Thoracic aorta (tissue), 2 donors: ENCODE measurements at regions not wholly inside any gene's neighbourhood (a gene's known extent, or its start where the extent isn't known, plus 50 kb on each side); places are given as distances from the start of the nearest gene placed in this dataset.
"Not testable (repeated sequence)": the region's sequence is repeated elsewhere in the genome, so short reads cannot be mapped to it uniquely, and the experiment has no call there.

ENCODE experiments used
- ATAC-seq: fragments of 150-250 bp; one replicate; pipeline ENCODE4 v1.8.0; 2017; ENCODE audit warnings: low read depth; ENCODE audit not compliant: insufficient number of reproducible peaks, low FRiP score
- DNase-seq: peaks from one replicate; pipeline ENCODE4 v3.0.0-alpha.2; 2020; ENCODE audit warnings: low spot score
- H3K27ac ChIP-seq, 2 donors: fragments of 200-600 bp; sonication (generic); 1 replicate in 1 of 2; 2 replicates in 1 of 2; pipeline ENCODE4 v1.5.1; 2016; ENCODE audit warnings: mild to moderate bottlenecking in 2 of 2, moderate library complexity in 2 of 2
- H3K27me3 ChIP-seq: fragments of 200-600 bp; sonication (generic); replicated peaks from 2 replicates; pipeline ENCODE4 v1.6.0; 2016; ENCODE audit warnings: mild to moderate bottlenecking; ENCODE audit not compliant: insufficient read depth
- H3K36me3 ChIP-seq: fragments of 200-600 bp; sonication (generic); one replicate; pipeline ENCODE4 v1.5.1; 2016
- H3K4me1 ChIP-seq, 2 donors: fragments of 200-600 bp; sonication (generic); 1 replicate in 1 of 2; 2 replicates in 1 of 2; pipeline versions ENCODE4 v1.5.1 to v1.6.0; 2016; ENCODE audit warnings: low read depth in 2 of 2, mild to moderate bottlenecking in 1 of 2; ENCODE audit not compliant: control insufficient read depth in 1 of 2
- H3K4me3 ChIP-seq: fragments of 200-600 bp; sonication (generic); 2 replicates; pipeline ENCODE4 v1.5.1; 2016; ENCODE audit warnings: mild to moderate bottlenecking
- H3K9me3 ChIP-seq: fragments of 200-600 bp; sonication (generic); 2 replicates; pipeline ENCODE4 v1.5.1; 2016
- TF ChIP-seq, protein P1 (sequence below): fragments of 200-600 bp; sonication (generic); IDR thresholded peaks from one replicate; pipeline ENCODE4 v1.5.1; 2019; ENCODE audit warnings: antibody characterized with exemption

DNA sequence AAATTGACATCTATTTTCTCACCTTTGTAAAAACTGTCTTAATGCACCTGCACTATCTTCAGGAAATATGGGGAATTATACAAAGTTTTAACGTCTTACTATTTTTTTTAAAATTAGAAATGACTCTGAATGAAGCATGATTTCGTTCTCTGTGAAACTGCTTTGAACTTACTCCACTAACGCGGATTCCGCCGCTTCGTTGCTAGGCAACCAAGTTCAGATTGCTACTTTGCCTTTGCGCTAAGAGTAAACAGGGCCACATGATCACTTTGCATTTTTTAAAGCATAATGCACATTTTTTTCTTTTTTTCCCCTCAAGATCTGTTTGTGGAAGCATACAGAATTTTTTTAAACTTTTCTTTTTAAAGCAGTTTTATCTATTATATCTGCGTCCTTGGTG lies 690.5 kb downstream of the BRINP3 start:
- no peak for DNase-seq
- ATAC-seq = no peak
- Histone ChIP-seq H3K27ac (no peak overlapping the region), H3K9me3 (no peaks in the 10 kb centered on the region), H3K4me3 (no peak overlapping the region), H3K36me3 (no peaks in the 10 kb centered on the region), H3K4me1 (no peaks in the 10 kb centered on the region), H3K27me3 (no peaks in the 10 kb centered on the region)
- TF ChIP-seq, protein P1, sequence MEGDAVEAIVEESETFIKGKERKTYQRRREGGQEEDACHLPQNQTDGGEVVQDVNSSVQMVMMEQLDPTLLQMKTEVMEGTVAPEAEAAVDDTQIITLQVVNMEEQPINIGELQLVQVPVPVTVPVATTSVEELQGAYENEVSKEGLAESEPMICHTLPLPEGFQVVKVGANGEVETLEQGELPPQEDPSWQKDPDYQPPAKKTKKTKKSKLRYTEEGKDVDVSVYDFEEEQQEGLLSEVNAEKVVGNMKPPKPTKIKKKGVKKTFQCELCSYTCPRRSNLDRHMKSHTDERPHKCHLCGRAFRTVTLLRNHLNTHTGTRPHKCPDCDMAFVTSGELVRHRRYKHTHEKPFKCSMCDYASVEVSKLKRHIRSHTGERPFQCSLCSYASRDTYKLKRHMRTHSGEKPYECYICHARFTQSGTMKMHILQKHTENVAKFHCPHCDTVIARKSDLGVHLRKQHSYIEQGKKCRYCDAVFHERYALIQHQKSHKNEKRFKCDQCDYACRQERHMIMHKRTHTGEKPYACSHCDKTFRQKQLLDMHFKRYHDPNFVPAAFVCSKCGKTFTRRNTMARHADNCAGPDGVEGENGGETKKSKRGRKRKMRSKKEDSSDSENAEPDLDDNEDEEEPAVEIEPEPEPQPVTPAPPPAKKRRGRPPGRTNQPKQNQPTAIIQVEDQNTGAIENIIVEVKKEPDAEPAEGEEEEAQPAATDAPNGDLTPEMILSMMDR = no peak

DNA sequence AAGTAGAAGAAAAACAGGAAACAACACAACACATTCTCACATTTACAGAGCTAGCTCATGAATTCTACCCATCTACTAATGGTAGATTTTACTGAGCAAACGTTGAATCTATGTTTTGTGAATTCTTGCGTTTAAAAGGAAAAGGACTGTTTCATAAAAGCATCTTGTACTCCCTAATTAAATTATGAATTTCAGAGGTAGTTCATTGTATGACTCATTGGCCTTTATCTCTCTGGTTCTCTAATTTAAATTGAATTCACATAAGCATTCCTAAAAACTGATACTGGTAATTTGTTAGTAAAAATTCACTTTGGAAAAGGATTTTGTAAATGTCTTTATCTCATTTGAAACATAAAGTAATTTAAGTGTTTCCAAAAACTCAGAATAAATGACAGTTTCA lies 687.3 kb downstream of the BRINP3 start:
- H3K4me3 ChIP-seq = no peak overlapping the region
- DNase-seq = no peak
- H3K27me3 ChIP-seq = no peaks in the 10 kb centered on the region
- no peaks in the 10 kb centered on the region for H3K36me3 ChIP-seq
- ATAC-seq = no peak
- TF ChIP-seq, protein P1 = no peak
- H3K4me1 ChIP-seq = no peaks in the 10 kb centered on the region
- H3K27ac ChIP-seq = no peak overlapping the region
- no peaks in the 10 kb centered on the region for H3K9me3 ChIP-seq

DNA sequence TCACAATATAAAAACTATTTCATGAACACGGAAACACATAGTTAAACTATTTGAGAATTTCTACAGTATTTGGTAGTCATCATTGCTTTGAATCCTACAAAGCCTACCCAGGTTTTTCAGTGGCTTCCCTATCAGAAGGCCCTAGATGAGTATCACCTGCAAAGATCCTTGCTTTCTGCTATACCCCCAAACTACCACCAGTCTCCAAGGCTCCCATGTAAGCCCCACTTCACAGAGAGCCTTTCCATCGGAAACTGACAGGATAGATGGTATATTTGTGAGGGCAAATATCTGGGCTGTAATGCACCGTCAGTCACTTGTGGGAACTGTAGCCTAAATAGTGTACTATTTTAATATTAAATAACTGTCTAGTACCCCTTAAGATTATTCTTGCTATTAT lies 674.3 kb downstream of the BRINP3 start:
- Histone ChIP-seq H3K4me3 (no peak overlapping the region), H3K27me3 (no peaks in the 10 kb centered on the region), H3K36me3 (no peaks in the 10 kb centered on the region), H3K27ac (no peak overlapping the region), H3K9me3 (no peaks in the 10 kb centered on the region), H3K4me1 (no peaks in the 10 kb centered on the region)
- DNase-seq = no peak
- no peak for ATAC-seq
- TF ChIP-seq, protein P1 = no peak

DNA sequence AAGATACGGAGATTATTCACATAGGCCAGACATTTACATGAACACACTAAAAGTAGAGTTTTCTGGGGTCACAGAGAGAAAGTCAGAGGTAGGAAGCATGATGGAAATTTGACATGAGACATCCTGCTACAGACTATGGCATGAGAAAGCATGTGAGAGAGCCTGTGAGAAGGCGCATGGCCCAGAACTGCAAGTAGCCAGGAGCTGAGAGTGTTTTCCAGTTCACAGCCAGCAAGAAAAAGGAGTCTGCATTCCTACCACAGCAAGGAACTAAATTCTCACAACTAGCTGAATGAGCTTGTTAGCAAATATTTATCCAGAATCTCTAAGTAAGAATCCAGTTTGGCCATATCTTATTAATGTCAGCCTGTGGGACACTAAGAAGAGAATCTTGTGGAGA lies 673.3 kb downstream of the BRINP3 start:
- Histone ChIP-seq H3K27me3 (no peaks in the 10 kb centered on the region), H3K27ac (no peak overlapping the region), H3K36me3 (no peaks in the 10 kb centered on the region), H3K9me3 (no peaks in the 10 kb centered on the region), H3K4me3 (no peak overlapping the region), H3K4me1 (no peaks in the 10 kb centered on the region)
- TF ChIP-seq, protein P1 = no peak
- no peak for ATAC-seq
- DNase-seq = no peak

DNA sequence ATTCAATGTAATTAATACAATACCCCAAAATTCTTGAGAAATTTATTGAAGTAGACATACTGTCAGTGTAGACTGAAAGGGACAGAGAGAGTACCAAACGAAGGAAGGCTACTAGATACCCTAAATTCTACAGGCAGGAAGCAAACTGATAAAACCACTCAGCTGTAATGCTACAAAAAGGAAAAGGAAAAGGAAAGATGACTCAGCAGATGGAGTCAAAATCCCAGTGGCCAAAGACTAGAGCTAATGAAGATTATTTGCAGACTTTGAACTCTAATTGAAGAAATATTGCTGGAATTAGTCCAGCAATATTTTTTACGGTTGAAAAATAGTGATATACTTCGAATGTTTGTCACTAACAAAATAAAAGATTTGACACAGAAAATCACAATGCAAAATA lies 671.9 kb downstream of the BRINP3 start:
- ATAC-seq = no peak
- Histone ChIP-seq H3K4me3 (no peak overlapping the region), H3K27me3 (no peaks in the 10 kb centered on the region), H3K4me1 (no peaks in the 10 kb centered on the region), H3K36me3 (no peaks in the 10 kb centered on the region), H3K27ac (no peak overlapping the region), H3K9me3 (no peaks in the 10 kb centered on the region)
- TF ChIP-seq, protein P1 = no peak
- DNase-seq = no peak

DNA sequence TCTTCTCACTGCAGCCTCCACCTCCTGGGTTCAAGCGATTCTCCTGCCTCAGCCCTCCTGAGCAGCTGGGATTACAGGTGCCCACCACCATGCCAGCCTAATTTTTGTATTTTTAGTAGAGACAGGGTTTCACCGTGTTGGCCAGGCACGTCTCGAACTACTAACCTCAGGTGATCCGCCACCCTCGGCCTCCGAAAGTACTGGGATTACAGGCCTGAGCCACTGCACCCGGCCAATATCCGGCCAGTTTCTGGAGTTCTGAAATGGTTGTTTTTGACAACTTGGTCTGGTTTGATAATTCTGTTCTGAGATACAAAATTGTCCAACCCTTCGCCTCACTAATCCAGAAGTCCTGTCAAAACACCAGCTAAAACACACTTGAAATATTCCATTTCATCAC lies 667.0 kb downstream of the BRINP3 start:
- not testable (repeated sequence) for H3K36me3 ChIP-seq, ATAC-seq

More for the DNA sequence above, 667.0 kb downstream of the BRINP3 start:
- not testable (repeated sequence) for H3K9me3 ChIP-seq, H3K27me3 ChIP-seq, DNase-seq, H3K4me3 ChIP-seq, H3K27ac ChIP-seq, H3K4me1 ChIP-seq
